Stimulated activated memory B cell treated with anti-CD40 and anti-IgM and Interleukin-4, amounts not matched to agents 10 μg/mL and 1 μg/mL and 100 μg/mL, for 72 hours (primary cell): ENCODE measurements at regions not wholly inside any gene's neighbourhood (a gene's known extent, or its start where the extent isn't known, plus 50 kb on each side); places are given as distances from the start of the nearest gene placed in this dataset.

Source experiments
- ATAC-seq: fragments of 150-1000 bp; cut with Tn5 transposase; 2 replicates; pipeline ENCODE4 v1.10.0; 2021
- H3K27ac Mint-ChIP-seq: one replicate; pipeline ENCODE4 v1.8.0; 2022; ENCODE audit warnings: mild to moderate bottlenecking, mixed read lengths
- H3K27me3 Mint-ChIP-seq: one replicate; pipeline ENCODE4 v1.8.0; 2022; ENCODE audit warnings: mixed read lengths
- H3K36me3 Mint-ChIP-seq: one replicate; pipeline ENCODE4 v1.8.0; 2022; ENCODE audit warnings: mixed read lengths
- H3K4me1 Mint-ChIP-seq: one replicate; pipeline ENCODE4 v1.8.0; 2022; ENCODE audit warnings: mixed read lengths
- H3K4me3 Mint-ChIP-seq: one replicate; pipeline ENCODE4 v1.8.0; 2022; ENCODE audit warnings: mild to moderate bottlenecking, moderate library complexity, mixed read lengths
- H3K9me3 Mint-ChIP-seq: one replicate; pipeline ENCODE4 v1.8.0; 2022; ENCODE audit warnings: mixed read lengths

DNA sequence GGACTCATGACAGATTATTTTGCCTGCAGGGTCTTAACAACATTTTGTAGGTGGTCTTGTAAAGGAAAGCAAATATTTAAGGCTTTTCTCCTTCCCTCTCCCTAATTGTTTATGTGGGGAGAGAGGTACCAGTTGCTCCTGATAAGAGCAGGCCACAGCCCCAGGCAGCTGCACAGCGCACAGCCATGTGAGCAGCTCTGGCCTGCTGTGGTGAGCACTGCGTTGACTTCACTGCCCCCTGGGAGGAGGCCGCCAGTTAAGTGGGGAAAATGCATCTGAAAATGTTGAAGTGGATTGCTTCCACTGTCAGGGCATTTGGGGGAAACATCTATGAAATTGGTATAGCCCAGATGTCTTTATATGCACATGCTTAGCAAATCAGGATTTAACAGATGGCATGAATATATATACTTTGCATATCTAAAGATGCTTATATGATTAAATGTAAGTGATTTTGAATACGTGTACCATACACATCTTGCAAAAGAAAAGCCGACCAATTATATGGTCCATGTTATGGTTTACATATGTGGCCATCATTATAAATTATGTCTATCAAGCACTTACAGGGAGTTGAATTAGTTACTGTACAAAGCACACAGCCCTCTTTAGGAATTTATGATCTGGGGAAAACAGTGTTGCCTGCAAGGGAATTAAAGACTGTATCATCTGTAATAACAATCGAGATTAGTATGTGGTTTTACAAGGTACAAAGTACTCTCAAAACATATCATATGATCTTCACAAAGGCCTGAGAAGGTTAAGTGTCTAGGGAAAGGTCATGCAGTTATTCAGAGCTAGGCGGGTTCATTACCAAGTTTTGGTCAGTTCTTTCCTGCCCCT, 132.1 kb downstream of the RHOU start:
- no peak overlapping the region for H3K27ac Mint-ChIP-seq

DNA sequence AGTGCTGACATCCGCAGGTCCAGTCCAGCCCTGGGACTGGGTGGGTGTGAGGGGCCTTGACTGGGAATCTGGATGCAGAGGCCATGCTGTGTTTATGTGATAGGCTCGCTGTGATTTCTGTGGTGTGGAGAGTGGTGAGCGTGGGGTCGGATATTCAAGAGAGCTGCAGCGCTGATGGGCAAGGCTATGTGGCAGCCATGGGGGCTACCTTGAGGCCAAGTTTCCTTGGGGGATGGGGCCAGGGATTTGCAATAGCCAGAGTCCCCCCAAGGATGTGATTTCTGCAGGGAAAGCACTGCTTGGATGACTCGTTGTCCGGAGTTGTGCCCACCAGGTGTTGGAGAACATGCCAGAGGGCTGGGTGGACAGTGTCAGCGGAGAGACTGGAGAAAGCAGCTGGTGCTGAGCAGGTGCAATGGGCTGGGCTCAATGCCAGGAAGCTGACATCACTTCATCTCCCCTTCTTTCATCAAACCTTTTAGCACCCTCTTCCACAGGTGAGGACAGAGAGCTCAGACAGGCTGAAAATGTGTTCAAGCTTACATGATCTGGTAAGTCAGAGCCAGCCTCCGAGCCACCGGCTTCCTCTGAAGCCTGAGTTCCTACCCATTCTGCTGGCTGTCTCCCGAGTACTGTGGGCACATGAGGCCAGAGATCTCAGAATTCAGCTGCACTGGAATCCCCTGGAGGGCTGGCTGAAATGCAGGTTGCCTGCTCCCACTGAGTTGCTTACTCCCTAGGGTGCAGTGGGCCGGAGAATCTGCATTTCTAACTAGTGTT, 132.9 kb downstream of the RHOU start:
- Mint-ChIP-seq H3K9me3 (no peaks in the 10 kb centered on the region), H3K4me1 (no peaks in the 10 kb centered on the region), H3K36me3 (no peaks in the 10 kb centered on the region), H3K27me3 (peaks cover 50% of the 10 kb centered on the region), H3K4me3 (no peak overlapping the region), H3K27ac (no peak overlapping the region)
- no peak for ATAC-seq

More for the DNA sequence above, 132.1 kb downstream of the RHOU start:
- no peaks in the 10 kb centered on the region for H3K36me3 Mint-ChIP-seq
- no peak overlapping the region for H3K4me3 Mint-ChIP-seq
- no peak for ATAC-seq
- no peaks in the 10 kb centered on the region for H3K4me1 Mint-ChIP-seq
- H3K27me3 Mint-ChIP-seq = peaks cover 45% of the 10 kb centered on the region
- no peaks in the 10 kb centered on the region for H3K9me3 Mint-ChIP-seq

DNA sequence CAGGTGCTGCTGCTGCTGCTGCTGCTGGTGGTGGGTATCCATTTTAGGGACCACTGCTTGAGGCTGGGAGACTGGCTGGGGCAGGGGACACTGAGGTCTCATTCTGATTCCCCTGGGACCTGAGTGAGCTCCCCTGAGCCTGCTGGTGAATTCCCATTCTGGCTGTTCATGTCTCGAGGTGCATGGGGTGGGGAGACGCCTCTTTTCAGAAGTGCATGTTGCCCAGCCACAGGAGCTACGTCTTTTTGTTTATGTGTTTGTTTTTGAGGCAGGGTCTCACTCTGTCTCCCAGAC, 133.4 kb downstream of the RHOU start:
- Mint-ChIP-seq H3K27me3 (peaks cover 50% of the 10 kb centered on the region), H3K9me3 (no peaks in the 10 kb centered on the region), H3K27ac (no peak overlapping the region), H3K4me3 (no peak overlapping the region), H3K4me1 (no peaks in the 10 kb centered on the region), H3K36me3 (no peaks in the 10 kb centered on the region)
- no peak for ATAC-seq

DNA sequence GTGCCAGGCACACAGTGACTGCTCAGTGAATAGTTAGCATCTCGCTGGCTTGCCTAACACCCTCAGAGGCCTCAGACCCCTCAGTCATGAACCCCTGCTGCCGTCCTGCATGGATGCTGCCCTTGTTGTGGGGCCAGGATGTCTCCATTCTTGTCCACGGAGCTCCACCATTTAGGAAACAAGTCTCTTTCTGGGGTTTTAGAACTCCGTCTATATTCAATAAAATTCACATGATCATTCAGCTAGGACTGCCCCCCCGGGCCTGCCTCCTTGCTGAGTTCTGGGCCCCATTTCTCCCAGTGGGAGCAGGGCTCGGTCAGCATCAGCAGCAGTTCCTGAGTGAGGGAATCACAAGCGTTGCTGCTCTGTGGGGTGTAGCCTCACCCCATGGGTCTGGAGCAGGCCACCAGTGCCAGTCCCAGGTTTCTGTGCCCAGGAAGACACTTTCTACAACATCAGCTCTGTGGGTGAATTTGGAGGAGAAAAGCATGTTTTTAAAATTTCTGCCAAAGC, 134.1 kb downstream of the RHOU start:
- H3K4me3 Mint-ChIP-seq = no peak overlapping the region
- no peak overlapping the region for H3K27ac Mint-ChIP-seq
- H3K36me3 Mint-ChIP-seq = no peaks in the 10 kb centered on the region
- no peaks in the 10 kb centered on the region for H3K4me1 Mint-ChIP-seq
- no peak for ATAC-seq
- peaks cover 47% of the 10 kb centered on the region for H3K27me3 Mint-ChIP-seq
- H3K9me3 Mint-ChIP-seq = no peaks in the 10 kb centered on the region

DNA sequence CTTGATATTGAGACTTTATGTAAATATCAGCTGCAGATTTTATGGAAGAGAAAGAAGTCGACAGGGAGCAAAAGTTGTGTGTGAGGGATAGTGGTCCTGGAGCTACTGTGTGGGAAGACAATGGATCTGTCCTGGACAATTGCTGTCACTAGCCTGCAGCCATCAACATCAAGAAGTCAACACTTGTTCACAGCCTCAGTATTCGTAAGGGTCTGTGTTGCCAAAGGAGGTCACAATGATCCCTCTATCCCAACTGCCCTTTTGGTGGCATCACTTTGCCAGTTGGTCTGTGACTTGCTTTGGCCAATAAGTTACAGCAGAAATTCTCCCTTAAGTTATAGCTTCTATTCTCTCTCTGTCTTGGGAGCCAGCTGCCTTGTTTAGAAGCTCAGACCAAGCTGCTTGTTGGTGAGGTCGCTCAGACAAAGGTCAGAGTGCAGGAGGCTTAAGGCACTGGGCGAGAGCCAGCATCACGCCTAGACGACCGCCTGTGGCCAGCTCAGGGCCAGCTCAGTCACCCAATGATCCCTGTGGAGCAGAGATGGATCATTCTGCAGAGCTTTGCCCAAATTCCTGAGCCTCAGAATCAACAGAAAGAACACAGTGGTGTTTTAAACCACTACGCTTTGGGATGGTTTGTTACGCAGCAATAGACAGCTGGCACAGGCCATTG, 134.9 kb downstream of the RHOU start:
- ATAC-seq = no peak
- Mint-ChIP-seq H3K36me3 (no peaks in the 10 kb centered on the region), H3K27me3 (peaks cover 47% of the 10 kb centered on the region), H3K27ac (no peak overlapping the region), H3K9me3 (no peaks in the 10 kb centered on the region), H3K4me3 (no peak overlapping the region), H3K4me1 (no peaks in the 10 kb centered on the region)

- no peaks in the 10 kb centered on the region for H3K36me3 Mint-ChIP-seq
- no peaks in the 10 kb centered on the region for H3K9me3 Mint-ChIP-seq
- no peak for ATAC-seq
- H3K27ac Mint-ChIP-seq = no peak overlapping the region
- H3K4me3 Mint-ChIP-seq = no peak overlapping the region
- no peaks in the 10 kb centered on the region for H3K4me1 Mint-ChIP-seq
- H3K27me3 Mint-ChIP-seq = peaks cover 39% of the 10 kb centered on the region
These were observed 136.2 kb downstream of the RHOU start for GRCh38 chr1:228871314-228872061.

DNA sequence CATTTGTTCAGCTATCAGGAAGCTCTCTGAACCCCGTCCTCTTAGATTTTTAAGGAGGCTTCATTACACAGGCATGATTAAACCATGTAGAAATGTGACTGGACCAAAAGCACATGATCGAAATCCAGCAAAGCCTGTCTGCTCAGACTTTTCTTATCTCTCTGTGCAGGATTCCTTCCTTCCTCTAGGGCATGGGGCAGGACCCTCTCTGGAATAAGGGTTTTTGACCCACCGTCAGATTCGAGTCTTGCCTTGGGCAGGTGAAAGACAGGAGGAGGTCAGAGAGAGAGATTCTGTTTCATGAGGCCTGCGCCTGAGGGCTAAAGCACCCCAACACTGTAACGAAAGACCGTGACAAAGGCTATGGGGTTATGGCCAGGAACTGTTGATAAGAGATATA, 136.8 kb downstream of the RHOU start:
- Mint-ChIP-seq H3K4me3 (no peak overlapping the region), H3K9me3 (no peaks in the 10 kb centered on the region), H3K27ac (no peak overlapping the region), H3K36me3 (no peaks in the 10 kb centered on the region), H3K27me3 (peaks cover 39% of the 10 kb centered on the region), H3K4me1 (no peaks in the 10 kb centered on the region)
- ATAC-seq = no peak

GRCh38 chr1:228873709-228874108, 138.4 kb downstream of the RHOU start:
- no peak overlapping the region for H3K27ac Mint-ChIP-seq

DNA sequence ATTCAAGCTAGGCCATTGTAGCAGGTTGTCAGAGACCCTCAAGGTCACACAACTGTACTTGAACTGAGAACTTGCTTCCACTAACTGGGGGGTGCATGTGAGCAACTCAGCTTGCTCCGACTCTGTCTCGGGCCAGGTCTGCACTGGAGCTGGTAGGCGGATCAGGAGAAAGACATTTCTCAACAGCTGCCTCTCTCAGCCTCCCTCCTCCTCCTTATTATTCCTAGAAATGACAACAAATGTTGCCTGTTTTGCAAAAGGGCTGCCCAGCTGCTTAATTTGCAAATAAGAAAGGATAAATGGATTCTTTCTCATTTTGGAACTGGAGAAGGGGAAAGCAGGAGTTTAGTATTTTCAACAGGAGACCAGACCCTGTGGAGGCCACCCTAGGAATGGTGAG, 140.5 kb downstream of the RHOU start:
- no peaks in the 10 kb centered on the region for H3K36me3 Mint-ChIP-seq
- H3K27me3 Mint-ChIP-seq = peaks cover 19% of the 10 kb centered on the region
- H3K27ac Mint-ChIP-seq = no peak overlapping the region
- no peak for ATAC-seq
- H3K4me3 Mint-ChIP-seq = no peak overlapping the region
- H3K4me1 Mint-ChIP-seq = no peaks in the 10 kb centered on the region
- peaks cover 3% of the 10 kb centered on the region for H3K9me3 Mint-ChIP-seq

More at GRCh38 chr1:228873709-228874108, 138.4 kb downstream of the RHOU start:
- Mint-ChIP-seq H3K9me3 (no peaks in the 10 kb centered on the region), H3K4me3 (no peak overlapping the region), H3K36me3 (no peaks in the 10 kb centered on the region), H3K4me1 (no peaks in the 10 kb centered on the region), H3K27me3 (peaks cover 31% of the 10 kb centered on the region)
- ATAC-seq = no peak

DNA sequence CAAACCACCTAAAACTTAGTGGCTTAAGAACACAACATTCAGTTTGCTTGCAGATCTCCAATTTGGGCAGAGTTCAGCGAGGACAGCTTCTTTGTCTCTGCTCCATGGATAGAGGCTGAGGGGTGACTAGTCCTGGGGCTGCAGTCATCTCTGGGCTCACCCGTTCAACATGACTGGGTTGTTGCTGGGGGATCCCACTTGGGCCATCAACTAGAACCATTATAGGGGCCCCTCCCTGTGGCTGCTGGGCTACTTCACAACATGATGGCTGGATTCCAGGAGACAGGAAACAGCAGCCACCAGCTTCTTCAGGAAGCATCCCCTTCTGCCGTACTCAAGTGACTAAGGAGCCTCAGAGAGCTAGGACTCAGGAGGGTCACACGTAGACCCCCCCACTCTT, 140.9 kb downstream of the RHOU start:
- no peaks in the 10 kb centered on the region for H3K36me3 Mint-ChIP-seq
- ATAC-seq = no peak
- H3K9me3 Mint-ChIP-seq = peaks cover 3% of the 10 kb centered on the region
- peaks cover 19% of the 10 kb centered on the region for H3K27me3 Mint-ChIP-seq
- no peak overlapping the region for H3K4me3 Mint-ChIP-seq
- no peaks in the 10 kb centered on the region for H3K4me1 Mint-ChIP-seq
- H3K27ac Mint-ChIP-seq = no peak overlapping the region

- no peaks in the 10 kb centered on the region for H3K4me1 Mint-ChIP-seq
- peaks cover 5% of the 10 kb centered on the region for H3K9me3 Mint-ChIP-seq
- H3K27ac Mint-ChIP-seq = no peak overlapping the region
- H3K27me3 Mint-ChIP-seq = peaks cover 8% of the 10 kb centered on the region
- no peaks in the 10 kb centered on the region for H3K36me3 Mint-ChIP-seq
- no peak overlapping the region for H3K4me3 Mint-ChIP-seq
- no peak for ATAC-seq
These were observed 143.9 kb downstream of the RHOU start for GRCh38 chr1:228879164-228879563.

DNA sequence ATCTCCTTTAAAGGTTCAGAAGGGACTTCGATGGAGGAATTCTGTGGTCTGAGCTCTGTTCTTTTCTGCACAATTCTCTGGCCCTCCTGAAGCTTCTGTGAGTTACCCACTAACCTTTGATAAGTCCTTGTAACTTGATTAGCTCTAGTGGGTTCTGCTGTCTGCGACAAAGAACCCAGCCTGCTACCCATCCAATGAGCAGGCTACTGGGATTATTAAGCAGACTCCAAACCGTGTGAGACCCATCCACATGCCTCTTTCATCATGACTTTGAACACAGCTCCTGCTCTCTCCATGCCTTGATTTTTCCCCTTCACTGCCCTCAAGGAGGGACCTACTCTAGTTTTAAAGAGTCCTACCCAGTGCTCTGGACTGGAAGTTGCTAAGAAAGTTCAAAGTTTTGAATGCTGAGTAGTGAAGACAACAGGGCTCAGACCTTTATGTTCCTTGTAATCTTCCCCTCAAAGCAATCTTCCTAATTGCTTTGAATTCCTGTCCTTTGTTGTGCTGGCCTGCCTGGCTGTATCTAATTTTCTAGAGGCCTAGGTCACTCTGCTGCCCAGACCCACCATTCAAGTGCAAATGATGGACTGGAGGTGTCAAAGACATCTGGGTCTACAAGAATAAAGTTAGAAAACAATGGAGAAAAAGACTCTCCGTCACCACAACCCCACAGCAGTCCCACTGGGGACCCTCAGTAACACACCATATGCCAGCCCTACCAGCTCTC, 146.9 kb downstream of the RHOU start:
- Mint-ChIP-seq H3K27ac (no peak overlapping the region), H3K36me3 (no peaks in the 10 kb centered on the region), H3K4me3 (no peak overlapping the region), H3K27me3 (peaks cover 16% of the 10 kb centered on the region), H3K4me1 (no peaks in the 10 kb centered on the region), H3K9me3 (peaks cover 6% of the 10 kb centered on the region)
- ATAC-seq = no peak

DNA sequence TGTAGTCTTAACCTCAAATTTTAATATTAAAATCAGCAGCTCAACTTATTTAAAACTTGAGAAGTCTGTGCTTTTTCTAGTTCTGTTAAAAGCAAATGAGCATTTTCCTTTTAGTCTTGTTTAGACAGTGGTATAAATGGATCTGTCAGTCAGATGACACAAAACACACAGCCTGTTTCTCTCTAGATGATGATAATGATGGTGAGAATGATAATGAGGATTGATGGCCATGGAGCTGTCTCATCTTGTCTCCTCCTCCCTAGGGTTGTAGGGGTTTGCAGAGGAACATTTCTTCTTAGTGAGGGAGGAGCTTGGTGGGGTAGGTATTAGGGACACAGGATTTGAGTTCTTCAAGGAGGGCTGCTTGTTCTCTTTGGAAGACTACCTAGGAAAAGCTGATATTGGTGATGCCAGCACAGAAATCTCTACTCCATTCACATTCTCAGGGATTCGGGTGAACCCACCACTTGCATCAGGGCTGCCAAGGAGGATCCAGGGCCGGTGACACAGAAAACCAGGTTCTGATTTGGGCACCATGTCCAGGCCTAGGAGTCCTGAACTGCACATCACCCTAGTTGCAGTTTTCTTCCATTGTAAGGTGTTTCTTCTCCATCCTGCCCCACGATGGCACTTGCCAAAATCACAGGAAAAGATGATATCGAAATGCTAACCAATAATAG, 147.6 kb downstream of the RHOU start:
- ATAC-seq = no peak
- no peak overlapping the region for H3K27ac Mint-ChIP-seq
- no peak overlapping the region for H3K4me3 Mint-ChIP-seq
- peaks cover 6% of the 10 kb centered on the region for H3K9me3 Mint-ChIP-seq
- H3K36me3 Mint-ChIP-seq = no peaks in the 10 kb centered on the region
- peaks cover 16% of the 10 kb centered on the region for H3K27me3 Mint-ChIP-seq
- H3K4me1 Mint-ChIP-seq = no peaks in the 10 kb centered on the region

GRCh38 chr1:228883535-228883934, 148.3 kb downstream of the RHOU start:
- Mint-ChIP-seq H3K27me3 (peaks cover 16% of the 10 kb centered on the region), H3K4me3 (no peak overlapping the region), H3K27ac (no peak overlapping the region), H3K4me1 (no peaks in the 10 kb centered on the region), H3K9me3 (peaks cover 6% of the 10 kb centered on the region), H3K36me3 (no peaks in the 10 kb centered on the region)
- ATAC-seq = no peak
